Liver (tissue), 7 donors: ENCODE measurements at regions not wholly inside any gene's neighbourhood (a gene's known extent, or its start where the extent isn't known, plus 50 kb on each side); places are given as distances from the start of the nearest gene placed in this dataset.
"Not testable (repeated sequence)": the region's sequence is repeated elsewhere in the genome, so short reads cannot be mapped to it uniquely, and the experiment has no call there.

Source experiments
- DNase-seq: peaks from one replicate; pipeline ENCODE4 v3.0.0-alpha.2; 2017; ENCODE audit warnings: low spot score
- H3K27ac ChIP-seq, 2 donors: one replicate each; pipeline ENCODE4 v1.7.0; 2013; ENCODE audit warnings: inconsistent platforms in 2 of 2, low read length in 2 of 2, control low read depth in 1 of 2, low read depth in 1 of 2, mild to moderate bottlenecking in 1 of 2
- H3K27me3 ChIP-seq, 4 donors: one replicate each; pipeline versions ENCODE4 v1.6.1 to v1.7.0; 2013; ENCODE audit warnings: low read length in 3 of 4, inconsistent platforms in 1 of 4, mild to moderate bottlenecking in 1 of 4, moderate library complexity in 1 of 4; ENCODE audit not compliant: control insufficient read depth in 4 of 4, insufficient read depth in 4 of 4
- H3K36me3 ChIP-seq, 4 donors: one replicate each; pipeline versions ENCODE4 v1.6.1 to v1.7.0; 2013; ENCODE audit warnings: low read length in 3 of 4, mild to moderate bottlenecking in 3 of 4, low read depth in 1 of 4, moderate library complexity in 1 of 4; ENCODE audit not compliant: control insufficient read depth in 4 of 4, insufficient read depth in 3 of 4
- H3K4me1 ChIP-seq, 4 donors: one replicate each; pipeline versions ENCODE4 v1.6.1 to v1.7.0; 2013; ENCODE audit warnings: low read length in 3 of 4, mild to moderate bottlenecking in 3 of 4, moderate library complexity in 1 of 4; ENCODE audit not compliant: control insufficient read depth in 4 of 4, insufficient read depth in 4 of 4
- H3K4me3 ChIP-seq, 3 donors: one replicate each; pipeline versions ENCODE4 v1.6.1 to v1.7.0; 2013; ENCODE audit warnings: low read length in 3 of 3, control low read depth in 1 of 3, low read depth in 1 of 3, mild to moderate bottlenecking in 1 of 3
- H3K9ac ChIP-seq, 2 donors: one replicate each; pipeline ENCODE4 v1.7.0; 2013; ENCODE audit warnings: low read length in 2 of 2, mild to moderate bottlenecking in 2 of 2, moderate library complexity in 2 of 2, control low read depth in 1 of 2, low read depth in 1 of 2
- H3K9me3 ChIP-seq, 4 donors: one replicate each; pipeline versions ENCODE4 v1.6.1 to v1.7.0; 2013; ENCODE audit warnings: low read length in 3 of 4; ENCODE audit not compliant: control insufficient read depth in 4 of 4
- ATF3 ChIP-seq: IDR thresholded peaks from 2 replicates; pipeline ENCODE4 v1.6.1; 2016; ENCODE audit warnings: antibody characterized with exemption
- FOXA1 ChIP-seq: IDR thresholded peaks from 2 replicates; pipeline ENCODE4 v1.6.1; 2016; ENCODE audit warnings: antibody characterized with exemption
- FOXA2 ChIP-seq: IDR thresholded peaks from 2 replicates; pipeline ENCODE4 v1.6.1; 2016; ENCODE audit warnings: antibody characterized with exemption
- GABPA ChIP-seq, 2 donors: IDR thresholded peaks in 1 of 2; conservative IDR thresholded peaks in 1 of 2; 2 replicates each; pipeline ENCODE4 v1.6.1; 2016; ENCODE audit warnings: antibody characterized with exemption in 2 of 2, mild to moderate bottlenecking in 1 of 2, moderate library complexity in 1 of 2
- HNF4A ChIP-seq, 2 donors: conservative IDR thresholded peaks; 2 replicates each; pipeline ENCODE4 v1.6.1; 2016; ENCODE audit warnings: antibody characterized with exemption in 2 of 2, mild to moderate bottlenecking in 2 of 2
- NR2F2 ChIP-seq: IDR thresholded peaks from 2 replicates; pipeline ENCODE4 v1.6.1; 2016; ENCODE audit warnings: antibody characterized with exemption
- RAD21 ChIP-seq, 2 donors: IDR thresholded peaks; 2 replicates each; pipeline ENCODE4 v1.6.1; 2016; ENCODE audit warnings: antibody characterized with exemption in 2 of 2, mild to moderate bottlenecking in 2 of 2
- RXRA ChIP-seq, 2 donors: IDR thresholded peaks; 2 replicates each; pipeline ENCODE4 v1.6.1; 2017 to 2018; ENCODE audit warnings: antibody characterized with exemption in 2 of 2, mild to moderate bottlenecking in 1 of 2
- TAF1 ChIP-seq: conservative IDR thresholded peaks from 2 replicates; pipeline ENCODE4 v1.6.1; 2016; ENCODE audit warnings: antibody characterized with exemption, mild to moderate bottlenecking
- YY1 ChIP-seq: IDR thresholded peaks from 2 replicates; pipeline ENCODE4 v1.6.1; 2016; ENCODE audit warnings: antibody characterized with exemption, mild to moderate bottlenecking
- WGBS: extraction: QIAGEN DNeasy Blood & Tissue Kit; methylation state at CpG from one replicate; pipeline ENCODE4 v1.1.7; 2013; 5-methylcytosine and 5-hydroxymethylcytosine counted together
- TF ChIP-seq, protein P1 (sequence below): IDR thresholded peaks from 2 replicates; pipeline ENCODE4 v1.6.1; 2016; ENCODE audit warnings: antibody characterized with exemption
- donor health status: healthy.
- donor health status: healthy.
- donor health status: healthy.
- donor health status: healthy.

GRCh38 chr13:27347211-27347772 is 76.7 kb downstream of the RASL11A start:
- DNase-seq: no peak
- H3K27me3 ChIP-seq: no peaks in the 10 kb centered on the region
- H3K9me3 ChIP-seq: no peaks in the 10 kb centered on the region
- H3K27ac ChIP-seq: no peak overlapping the region
- H3K4me1 ChIP-seq: no peaks in the 10 kb centered on the region
- no peak overlapping the region for H3K4me3 ChIP-seq
- WGBS: 59% methylated on average over 13 of the region's 13 CpGs
- H3K36me3 ChIP-seq: no peaks in the 10 kb centered on the region
- H3K9ac ChIP-seq: no peak overlapping the region
- no peak for TF ChIP-seq FOXA2
- no peak for TF ChIP-seq NR2F2
- TF ChIP-seq RXRA (IDR thresholded peaks at IDR 0.05): no peak
- TF ChIP-seq ATF3: no peak
- no peak for TF ChIP-seq YY1
- TF ChIP-seq, protein P1, sequence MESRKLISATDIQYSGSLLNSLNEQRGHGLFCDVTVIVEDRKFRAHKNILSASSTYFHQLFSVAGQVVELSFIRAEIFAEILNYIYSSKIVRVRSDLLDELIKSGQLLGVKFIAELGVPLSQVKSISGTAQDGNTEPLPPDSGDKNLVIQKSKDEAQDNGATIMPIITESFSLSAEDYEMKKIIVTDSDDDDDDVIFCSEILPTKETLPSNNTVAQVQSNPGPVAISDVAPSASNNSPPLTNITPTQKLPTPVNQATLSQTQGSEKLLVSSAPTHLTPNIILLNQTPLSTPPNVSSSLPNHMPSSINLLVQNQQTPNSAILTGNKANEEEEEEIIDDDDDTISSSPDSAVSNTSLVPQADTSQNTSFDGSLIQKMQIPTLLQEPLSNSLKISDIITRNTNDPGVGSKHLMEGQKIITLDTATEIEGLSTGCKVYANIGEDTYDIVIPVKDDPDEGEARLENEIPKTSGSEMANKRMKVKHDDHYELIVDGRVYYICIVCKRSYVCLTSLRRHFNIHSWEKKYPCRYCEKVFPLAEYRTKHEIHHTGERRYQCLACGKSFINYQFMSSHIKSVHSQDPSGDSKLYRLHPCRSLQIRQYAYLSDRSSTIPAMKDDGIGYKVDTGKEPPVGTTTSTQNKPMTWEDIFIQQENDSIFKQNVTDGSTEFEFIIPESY: no peak
- no peak for TF ChIP-seq FOXA1

DNA sequence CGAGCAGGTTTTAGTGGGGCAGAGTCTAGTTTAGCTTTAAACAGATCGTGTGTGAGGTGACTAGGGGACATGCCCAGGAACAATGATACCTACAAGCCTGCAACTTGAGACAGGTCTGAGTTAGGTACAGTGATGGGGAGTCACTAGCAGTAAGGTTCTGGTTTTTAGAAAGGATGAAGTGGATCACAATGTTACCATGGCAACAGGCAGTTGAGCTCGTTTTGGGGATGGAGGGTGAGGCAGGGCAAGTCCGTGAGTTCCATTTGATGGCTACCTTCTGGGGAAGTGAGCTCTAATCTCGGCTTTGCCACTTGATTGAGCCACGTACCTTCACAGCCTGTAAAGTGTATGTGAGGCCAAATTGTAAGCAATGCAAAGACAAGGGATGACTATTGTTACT is 76.0 kb upstream of the GTF3A start:
- H3K27me3 ChIP-seq: no peaks in the 10 kb centered on the region
- DNase-seq: no peak
- no peak overlapping the region for H3K27ac ChIP-seq
- H3K9me3 ChIP-seq: no peaks in the 10 kb centered on the region
- no peak for TF ChIP-seq GABPA (IDR thresholded peaks at IDR 0.05 in 1 of 2, conservative IDR thresholded peaks at IDR 0.05 in 1 of 2)
- no peak for TF ChIP-seq NR2F2
- no peak for TF ChIP-seq HNF4A (conservative IDR thresholded peaks at IDR 0.05)
- no peak for TF ChIP-seq RAD21 (IDR thresholded peaks at IDR 0.05)
- TF ChIP-seq, protein P1: no peak
- TF ChIP-seq ATF3: no peak
- no peak for TF ChIP-seq TAF1
- H3K9ac ChIP-seq: no peak overlapping the region
- H3K4me3 ChIP-seq: no peak overlapping the region
- no peaks in the 10 kb centered on the region for H3K36me3 ChIP-seq
- H3K4me1 ChIP-seq: no peaks in the 10 kb centered on the region
- WGBS: 60% methylated on average over 6 of the region's 6 CpGs

DNA sequence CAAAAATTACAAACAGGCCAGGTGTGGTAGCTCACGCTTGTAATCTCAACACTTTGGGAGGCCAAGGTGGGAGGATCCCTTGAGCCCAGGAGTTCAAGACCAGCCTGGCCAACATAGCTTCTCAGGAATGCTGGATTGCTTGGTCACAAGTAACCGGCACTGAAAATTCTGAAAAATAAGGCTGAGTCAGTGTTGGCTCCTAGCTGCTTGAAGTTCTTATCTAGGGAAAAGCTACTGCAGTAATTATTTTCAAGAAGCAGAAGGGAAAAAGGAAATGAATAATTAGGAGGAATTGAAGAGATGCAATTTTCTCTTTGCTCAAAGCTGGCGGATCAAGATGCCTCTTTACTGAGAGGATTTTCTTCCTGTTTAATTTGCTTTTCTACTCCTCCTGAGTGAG is 75.0 kb upstream of the GTF3A start:
- Histone ChIP-seq H3K27me3 (no peaks in the 10 kb centered on the region), H3K4me1 (no peaks in the 10 kb centered on the region), H3K9ac (no peak overlapping the region), H3K27ac (peak overlapping the region in 1 of 2 donors; percentile 12), H3K4me3 (no peak overlapping the region), H3K9me3 (no peaks in the 10 kb centered on the region), H3K36me3 (no peaks in the 10 kb centered on the region)
- no peak for TF ChIP-seq ATF3
- peak in 1 of 2 donors; percentile 7 for TF ChIP-seq RAD21 (IDR thresholded peaks at IDR 0.05)
- 82% methylated on average over 3 of the region's 3 CpGs for WGBS
- no peak for DNase-seq

DNA sequence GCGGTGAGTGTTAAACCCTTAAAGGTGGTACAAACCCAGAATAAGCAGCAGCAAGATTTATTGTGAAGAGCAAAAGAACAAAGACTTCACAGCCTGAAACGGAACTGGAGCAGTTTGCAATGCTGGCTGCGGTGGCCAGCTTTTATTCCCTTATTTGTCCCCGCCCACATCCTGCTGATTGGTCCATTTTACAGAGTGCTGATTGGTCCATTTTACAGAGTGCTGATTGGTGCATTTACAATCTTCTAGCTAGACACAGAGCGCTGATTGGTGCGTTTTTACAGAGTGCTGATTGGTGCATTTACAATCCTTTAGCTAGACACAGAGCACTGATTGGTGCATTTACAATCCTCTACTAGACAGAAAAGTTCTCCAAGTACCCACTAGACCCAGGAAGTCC is 73.6 kb upstream of the GTF3A start:
- DNase-seq, H3K36me3 ChIP-seq, H3K9ac ChIP-seq, H3K27ac ChIP-seq, H3K27me3 ChIP-seq, H3K4me1 ChIP-seq, H3K9me3 ChIP-seq, H3K4me3 ChIP-seq: not testable (repeated sequence)
- 80% methylated on average over 6 of the region's 6 CpGs for WGBS
